WERI-Rb-1 (cell line): ENCODE measurements at regions not wholly inside any gene's neighbourhood (a gene's known extent, or its start where the extent isn't known, plus 50 kb on each side); places are given as distances from the start of the nearest gene placed in this dataset.

ENCODE experiments used
- DNase-seq: peaks from one replicate; pipeline ENCODE4 v3.0.0-alpha.2; 2020
- H3K27ac ChIP-seq: fragments of 250-450 bp; sonication (Bioruptor Pico); 2 replicates; pipeline ENCODE4 v1.5.1; 2020; ENCODE audit warnings: mild to moderate bottlenecking, moderate library complexity
- H3K27me3 ChIP-seq: fragments of 250-450 bp; sonication (Bioruptor Pico); 2 replicates; pipeline ENCODE4 v1.5.1; 2021; ENCODE audit warnings: mild to moderate bottlenecking, low read depth, moderate library complexity; ENCODE audit not compliant: insufficient read depth, severe bottlenecking
- H3K36me3 ChIP-seq: fragments of 250-450 bp; sonication (Bioruptor Pico); 2 replicates; pipeline ENCODE4 v1.5.1; 2020; ENCODE audit warnings: mild to moderate bottlenecking, moderate library complexity
- H3K4me3 ChIP-seq: 2 replicates; pipeline ENCODE4 v1.5.1; 2011; ENCODE audit warnings: low read depth, mild to moderate bottlenecking, control low read depth, low read length
- H3K9me3 ChIP-seq: fragments of 250-450 bp; sonication (Bioruptor Pico); 2 replicates; pipeline ENCODE4 v1.5.1; 2021; ENCODE audit warnings: mild to moderate bottlenecking, moderate library complexity; ENCODE audit not compliant: severe bottlenecking
- TF ChIP-seq, protein P1 (sequence below): IDR thresholded peaks from 2 replicates; pipeline ENCODE4 v1.5.1; 2011; ENCODE audit warnings: low read depth, mild to moderate bottlenecking, control low read depth, inconsistent platforms, low read length

DNA sequence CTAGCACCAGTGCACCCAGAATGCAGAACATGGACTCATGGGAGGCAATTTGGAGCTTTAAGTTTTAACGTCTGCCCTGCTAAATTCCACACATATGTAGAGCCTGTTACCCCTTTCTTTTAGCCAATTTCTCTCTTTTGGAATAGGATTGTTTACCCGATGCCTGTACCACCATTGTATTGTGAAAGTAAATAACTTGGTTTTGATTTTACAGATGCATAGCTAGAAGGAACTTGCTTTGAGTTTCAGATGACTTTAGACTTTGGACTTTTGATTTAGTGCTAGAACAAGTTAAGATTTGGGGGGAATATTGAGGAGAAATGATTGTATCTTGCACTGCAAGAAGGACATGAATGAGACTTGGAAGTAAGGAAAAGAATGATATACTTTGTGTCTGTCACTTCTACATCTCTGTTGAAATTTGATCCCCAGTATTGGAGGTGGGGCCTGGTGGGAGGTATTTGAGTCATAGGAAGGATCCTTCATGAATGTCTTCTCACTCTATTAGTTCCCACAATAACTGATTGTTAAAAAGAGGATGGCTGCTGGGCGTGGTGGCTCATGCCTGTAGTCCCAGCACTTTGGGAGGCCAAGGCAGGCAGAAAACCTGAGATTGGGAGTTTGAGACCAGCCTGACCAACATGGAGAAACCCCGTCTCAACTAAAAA is 794.8 kb upstream of the LCORL start:
- Histone ChIP-seq H3K27ac (no peak overlapping the region), H3K4me3 (no peak overlapping the region), H3K9me3 (no peaks in the 10 kb centered on the region), H3K27me3 (no peaks in the 10 kb centered on the region), H3K36me3 (no peaks in the 10 kb centered on the region)
- TF ChIP-seq, protein P1, sequence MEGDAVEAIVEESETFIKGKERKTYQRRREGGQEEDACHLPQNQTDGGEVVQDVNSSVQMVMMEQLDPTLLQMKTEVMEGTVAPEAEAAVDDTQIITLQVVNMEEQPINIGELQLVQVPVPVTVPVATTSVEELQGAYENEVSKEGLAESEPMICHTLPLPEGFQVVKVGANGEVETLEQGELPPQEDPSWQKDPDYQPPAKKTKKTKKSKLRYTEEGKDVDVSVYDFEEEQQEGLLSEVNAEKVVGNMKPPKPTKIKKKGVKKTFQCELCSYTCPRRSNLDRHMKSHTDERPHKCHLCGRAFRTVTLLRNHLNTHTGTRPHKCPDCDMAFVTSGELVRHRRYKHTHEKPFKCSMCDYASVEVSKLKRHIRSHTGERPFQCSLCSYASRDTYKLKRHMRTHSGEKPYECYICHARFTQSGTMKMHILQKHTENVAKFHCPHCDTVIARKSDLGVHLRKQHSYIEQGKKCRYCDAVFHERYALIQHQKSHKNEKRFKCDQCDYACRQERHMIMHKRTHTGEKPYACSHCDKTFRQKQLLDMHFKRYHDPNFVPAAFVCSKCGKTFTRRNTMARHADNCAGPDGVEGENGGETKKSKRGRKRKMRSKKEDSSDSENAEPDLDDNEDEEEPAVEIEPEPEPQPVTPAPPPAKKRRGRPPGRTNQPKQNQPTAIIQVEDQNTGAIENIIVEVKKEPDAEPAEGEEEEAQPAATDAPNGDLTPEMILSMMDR = no peak
- no peak for DNase-seq

DNA sequence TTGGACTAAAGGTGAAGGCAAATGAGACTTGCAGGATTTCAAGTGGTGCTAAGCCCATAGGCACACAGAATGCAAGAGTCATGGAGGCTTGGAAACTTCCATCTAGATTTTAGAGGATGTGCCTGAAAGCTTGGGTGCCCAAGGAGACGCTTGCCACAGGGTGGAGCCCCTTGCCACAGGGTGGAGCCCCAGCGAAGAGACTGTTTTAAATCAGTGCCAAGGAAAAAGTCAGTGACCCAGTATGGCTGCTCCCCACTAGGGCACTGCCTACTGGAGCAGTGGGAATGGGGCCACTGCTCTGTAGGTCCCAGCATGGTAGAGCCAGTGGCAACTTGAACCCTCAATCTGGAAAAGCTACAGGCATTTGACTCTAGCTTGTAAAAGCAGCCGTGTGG is 794.2 kb upstream of the LCORL start:
- DNase-seq = peak; percentile 46
- TF ChIP-seq, protein P1 = peak; percentile 63
- no peak overlapping the region for H3K4me3 ChIP-seq
- H3K27me3 ChIP-seq = no peaks in the 10 kb centered on the region
- H3K27ac ChIP-seq = no peak overlapping the region
- H3K9me3 ChIP-seq = no peaks in the 10 kb centered on the region
- H3K36me3 ChIP-seq = no peaks in the 10 kb centered on the region

DNA sequence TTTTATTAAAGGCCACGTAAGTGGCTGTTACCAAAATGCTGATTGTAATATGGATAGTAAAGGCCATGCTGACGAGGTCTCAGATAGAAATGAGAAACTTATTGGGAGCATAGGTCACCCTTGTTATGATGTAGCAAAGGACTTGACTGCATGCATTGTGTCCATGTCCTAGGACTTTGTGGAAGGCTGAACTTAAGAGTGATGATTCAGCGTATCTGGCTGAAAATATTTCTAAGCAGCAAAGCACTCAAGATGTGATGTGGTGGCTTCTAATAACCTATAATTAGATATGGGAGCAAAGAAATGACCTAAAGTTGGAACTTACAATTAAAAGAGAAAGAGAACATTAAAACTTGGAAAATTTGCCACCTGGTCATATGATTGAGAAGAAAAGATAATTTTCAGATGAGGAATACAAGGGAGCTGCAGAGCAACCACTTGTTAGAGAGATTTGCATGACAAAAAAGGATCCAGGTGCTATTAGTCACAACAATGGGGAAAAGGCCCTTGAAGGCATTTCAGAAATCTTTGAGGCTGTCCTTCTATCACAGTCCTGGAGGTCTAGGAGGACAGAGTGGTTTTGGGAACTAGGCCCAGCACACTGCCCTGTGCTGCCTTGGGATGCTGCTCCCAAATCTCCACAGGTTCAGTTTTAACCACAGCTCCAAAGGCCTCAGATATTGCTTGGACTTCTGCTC is 793.7 kb upstream of the LCORL start:
- no peak for DNase-seq
- TF ChIP-seq, protein P1 = no peak

GRCh38 chr4:18813771-18814170 is 792.2 kb upstream of the LCORL start:
- TF ChIP-seq, protein P1 = no peak
- H3K27me3 ChIP-seq = no peaks in the 10 kb centered on the region
- H3K36me3 ChIP-seq = no peaks in the 10 kb centered on the region
- no peak overlapping the region for H3K4me3 ChIP-seq
- no peak overlapping the region for H3K27ac ChIP-seq
- no peak for DNase-seq
- no peaks in the 10 kb centered on the region for H3K9me3 ChIP-seq

More for the DNA sequence above, 793.7 kb upstream of the LCORL start:
- H3K27ac ChIP-seq = no peak overlapping the region
- no peaks in the 10 kb centered on the region for H3K27me3 ChIP-seq
- no peak overlapping the region for H3K4me3 ChIP-seq
- H3K36me3 ChIP-seq = no peaks in the 10 kb centered on the region
- no peaks in the 10 kb centered on the region for H3K9me3 ChIP-seq

- no peak for DNase-seq
- TF ChIP-seq, protein P1 = no peak
- Histone ChIP-seq H3K27ac (no peak overlapping the region), H3K4me3 (no peak overlapping the region), H3K9me3 (no peaks in the 10 kb centered on the region), H3K27me3 (no peaks in the 10 kb centered on the region), H3K36me3 (no peaks in the 10 kb centered on the region)
Measured at GRCh38 chr4:18813055-18813454, 791.5 kb upstream of the LCORL start.

DNA sequence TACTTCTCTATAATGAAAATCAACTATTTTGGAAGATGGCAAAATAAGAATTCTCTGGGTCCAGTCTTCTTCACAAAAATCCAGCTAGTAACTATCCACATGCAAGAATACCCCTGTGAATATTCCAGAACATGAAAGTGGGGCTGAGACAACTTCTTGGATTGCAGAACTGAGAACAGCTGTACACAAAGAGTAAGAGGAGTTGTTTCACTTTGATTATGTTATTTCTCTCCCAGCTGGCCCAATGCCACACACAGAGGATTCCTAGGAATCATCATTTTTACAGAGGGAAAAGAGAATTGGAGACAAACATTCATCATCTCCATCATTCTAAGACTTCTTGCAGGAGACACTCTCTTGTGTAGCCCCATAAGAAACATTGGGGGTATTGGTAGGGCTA is 782.2 kb upstream of the LCORL start:
- TF ChIP-seq, protein P1 = no peak
- H3K4me3 ChIP-seq = no peak overlapping the region
- DNase-seq = no peak

More for the DNA sequence above, 782.2 kb upstream of the LCORL start:
- Histone ChIP-seq H3K36me3 (no peaks in the 10 kb centered on the region), H3K27ac (no peak overlapping the region), H3K9me3 (no peaks in the 10 kb centered on the region), H3K27me3 (no peaks in the 10 kb centered on the region)
